BLaER1 (cell line): ENCODE measurements at regions not wholly inside any gene's neighbourhood (a gene's known extent, or its start where the extent isn't known, plus 50 kb on each side); places are given as distances from the start of the nearest gene placed in this dataset.
"Not testable (repeated sequence)": the region's sequence is repeated elsewhere in the genome, so short reads cannot be mapped to it uniquely, and the experiment has no call there.

Experiments used
- H3K27ac ChIP-seq: shearing (Covaris generic); formaldehyde crosslinking; 2 replicates; pipeline ENCODE4 v1.8.1; 2022
- H3K27me3 ChIP-seq: shearing (Covaris generic); formaldehyde crosslinking; 2 replicates; pipeline ENCODE4 v1.8.1; 2022
- H3K36me3 ChIP-seq: shearing (Covaris generic); formaldehyde crosslinking; 2 replicates; pipeline ENCODE4 v1.8.1; 2022
- H3K4me1 ChIP-seq: shearing (Covaris generic); formaldehyde crosslinking; 2 replicates; pipeline ENCODE4 v1.8.1; 2022
- H3K4me2 ChIP-seq: shearing (Covaris generic); formaldehyde crosslinking; 2 replicates; pipeline ENCODE4 v1.8.1; 2022
- H3K4me3 ChIP-seq: shearing (Covaris generic); formaldehyde crosslinking; 2 replicates; pipeline ENCODE4 v1.8.1; 2022
- H3K9ac ChIP-seq: shearing (Covaris generic); formaldehyde crosslinking; 2 replicates; pipeline ENCODE4 v1.8.1; 2022
- H3K9me3 ChIP-seq: shearing (Covaris generic); formaldehyde crosslinking; 2 replicates; pipeline ENCODE4 v1.8.1; 2022
- H4K20me1 ChIP-seq: shearing (Covaris generic); formaldehyde crosslinking; 2 replicates; pipeline ENCODE4 v1.8.1; 2022
- Cebpa-rat ChIP-seq: shearing (Covaris generic); IDR thresholded peaks from 2 replicates; pipeline ENCODE4 v1.8.1; 2022

DNA sequence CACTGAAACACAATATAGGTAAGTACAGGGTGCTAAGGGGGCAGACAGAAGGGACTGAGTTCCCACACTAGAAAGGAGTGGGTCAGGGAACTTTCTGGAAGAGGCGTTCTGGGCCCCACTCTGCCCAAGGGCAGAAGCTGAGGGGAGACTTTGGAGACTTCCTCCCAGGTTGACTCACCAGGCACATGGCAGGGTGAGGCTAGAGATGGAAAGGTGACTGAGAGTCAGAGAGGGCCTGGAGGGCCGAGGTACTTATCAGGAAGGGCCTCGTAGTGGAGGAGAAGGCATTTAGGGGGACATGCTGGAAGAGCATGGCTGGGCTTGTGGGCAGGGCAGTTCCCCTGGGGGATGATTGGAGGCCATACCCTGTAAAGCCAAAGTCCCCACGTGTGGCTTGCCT lies 159.9 kb upstream of the JUN start:
- Histone ChIP-seq H3K9ac (no peak overlapping the region), H4K20me1 (no peaks in the 10 kb centered on the region), H3K27me3 (no peaks in the 10 kb centered on the region), H3K4me3 (no peak overlapping the region), H3K36me3 (no peaks in the 10 kb centered on the region), H3K4me2 (peak overlapping the region; percentile 14), H3K4me1 (peaks cover 46% of the 10 kb centered on the region), H3K9me3 (no peaks in the 10 kb centered on the region), H3K27ac (no peak overlapping the region)
- TF ChIP-seq Cebpa-rat, result no peak

GRCh38 chr1:58944439-58944838 lies 160.6 kb upstream of the JUN start:
- no peak overlapping the region for H3K4me3 ChIP-seq
- no peak overlapping the region for H3K9ac ChIP-seq
- no peak for TF ChIP-seq Cebpa-rat
- H3K4me2 ChIP-seq, result peak overlapping the region; percentile 14; the same call in 1 of the 2 replicates
- no peaks in the 10 kb centered on the region for H4K20me1 ChIP-seq
- H3K4me1 ChIP-seq, result peaks cover 46% of the 10 kb centered on the region
- H3K27me3 ChIP-seq, result no peaks in the 10 kb centered on the region
- no peaks in the 10 kb centered on the region for H3K9me3 ChIP-seq
- no peaks in the 10 kb centered on the region for H3K36me3 ChIP-seq
- no peak overlapping the region for H3K27ac ChIP-seq

- Histone ChIP-seq H3K4me1 (peaks cover 31% of the 10 kb centered on the region), H3K27ac (no peak overlapping the region), H4K20me1 (no peaks in the 10 kb centered on the region), H3K4me2 (no peak overlapping the region), H3K9ac (no peak overlapping the region), H3K36me3 (no peaks in the 10 kb centered on the region), H3K27me3 (no peaks in the 10 kb centered on the region), H3K4me3 (no peak overlapping the region), H3K9me3 (no peaks in the 10 kb centered on the region)
- no peak for TF ChIP-seq Cebpa-rat
These were observed 162.5 kb upstream of the JUN start for GRCh38 chr1:58946390-58946789.

DNA sequence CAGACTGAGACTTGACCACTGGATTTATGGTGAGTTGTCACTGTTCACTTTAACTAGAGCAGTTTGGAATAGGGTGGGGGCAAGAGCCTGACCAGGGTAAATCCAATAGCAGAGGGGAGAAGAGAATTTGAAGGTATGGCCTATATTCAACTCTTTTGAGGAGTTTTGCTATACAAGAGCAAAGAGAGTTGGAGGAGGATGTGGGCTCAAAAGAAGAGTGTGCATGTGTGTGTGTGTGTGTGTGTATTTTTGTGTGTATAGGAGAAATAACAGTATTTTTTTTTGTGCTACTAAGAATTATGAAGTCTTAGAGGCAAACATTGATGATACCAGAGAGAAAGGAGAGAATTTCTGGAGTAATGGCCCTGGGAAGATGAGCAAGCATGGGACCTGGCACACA lies 164.8 kb upstream of the JUN start:
- no peak overlapping the region for H3K4me3 ChIP-seq
- H3K4me2 ChIP-seq, result no peak overlapping the region
- peaks cover 10% of the 10 kb centered on the region for H3K4me1 ChIP-seq
- no peaks in the 10 kb centered on the region for H4K20me1 ChIP-seq
- no peak for TF ChIP-seq Cebpa-rat
- no peaks in the 10 kb centered on the region for H3K9me3 ChIP-seq
- no peak overlapping the region for H3K27ac ChIP-seq
- no peaks in the 10 kb centered on the region for H3K27me3 ChIP-seq
- no peak overlapping the region for H3K9ac ChIP-seq
- no peaks in the 10 kb centered on the region for H3K36me3 ChIP-seq

- H3K36me3 ChIP-seq, result no peaks in the 10 kb centered on the region
- no peak overlapping the region for H3K27ac ChIP-seq
- no peak for TF ChIP-seq Cebpa-rat
- H3K9me3 ChIP-seq, result no peaks in the 10 kb centered on the region
- no peaks in the 10 kb centered on the region for H3K27me3 ChIP-seq
- no peaks in the 10 kb centered on the region for H4K20me1 ChIP-seq
- 0 out of 2 replicates have a peak, but pooled peaks cover under 1% of the 10 kb centered on the region for H3K4me1 ChIP-seq
- H3K4me3 ChIP-seq, result no peak overlapping the region
- no peak overlapping the region for H3K4me2 ChIP-seq
- no peak overlapping the region for H3K9ac ChIP-seq
These were observed 165.8 kb upstream of the JUN start for GRCh38 chr1:58949551-58950220.

DNA sequence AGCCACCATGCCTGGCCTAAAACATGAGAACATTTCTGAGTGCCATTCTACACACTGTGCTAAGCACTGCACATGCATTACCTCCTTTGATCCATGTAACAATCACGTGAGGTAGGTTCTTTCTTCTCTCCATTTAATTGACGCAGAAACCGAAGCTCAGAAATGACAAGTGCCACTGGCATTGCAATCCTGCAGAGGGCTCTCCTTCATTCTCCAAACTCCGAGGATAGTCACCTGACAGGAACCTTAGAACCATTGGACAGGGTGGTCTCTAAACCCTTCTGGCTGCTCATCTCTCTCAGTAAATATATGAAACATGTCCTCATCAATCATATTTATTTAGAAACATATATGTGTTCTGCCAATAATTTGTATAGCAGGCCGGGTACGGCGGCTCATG lies 167.1 kb upstream of the JUN start:
- H3K4me2 ChIP-seq, result no peak overlapping the region
- no peaks in the 10 kb centered on the region for H3K9me3 ChIP-seq
- no peaks in the 10 kb centered on the region for H3K27me3 ChIP-seq
- no peaks in the 10 kb centered on the region for H3K4me1 ChIP-seq
- no peak overlapping the region for H3K27ac ChIP-seq
- H3K36me3 ChIP-seq, result no peaks in the 10 kb centered on the region
- no peak for TF ChIP-seq Cebpa-rat
- no peak overlapping the region for H3K4me3 ChIP-seq
- H3K9ac ChIP-seq, result no peak overlapping the region
- no peaks in the 10 kb centered on the region for H4K20me1 ChIP-seq

DNA sequence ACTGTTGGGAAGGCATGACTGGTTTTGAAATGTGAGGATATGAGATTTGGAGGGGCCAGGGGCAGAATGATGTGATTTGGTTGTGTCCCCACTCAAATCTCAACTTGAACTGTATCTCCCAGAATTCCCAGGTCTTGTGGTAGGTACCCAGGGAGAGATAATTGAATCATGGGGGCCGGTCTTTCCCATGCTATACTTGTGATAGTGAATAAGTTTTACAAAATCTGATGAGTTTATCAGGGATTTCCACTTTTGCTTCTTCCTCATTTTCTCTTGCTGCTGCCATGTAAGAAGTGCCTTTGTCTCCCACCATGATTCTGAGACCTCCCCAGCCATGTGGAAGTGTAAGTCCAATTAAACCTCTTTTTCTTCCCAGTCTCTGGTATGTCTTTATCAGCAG lies 170.1 kb upstream of the JUN start:
- H3K4me2 ChIP-seq, H3K27ac ChIP-seq, H3K4me3 ChIP-seq, H3K36me3 ChIP-seq, H3K9me3 ChIP-seq, H3K9ac ChIP-seq, H3K4me1 ChIP-seq, H3K27me3 ChIP-seq, H4K20me1 ChIP-seq: not testable (repeated sequence)

DNA sequence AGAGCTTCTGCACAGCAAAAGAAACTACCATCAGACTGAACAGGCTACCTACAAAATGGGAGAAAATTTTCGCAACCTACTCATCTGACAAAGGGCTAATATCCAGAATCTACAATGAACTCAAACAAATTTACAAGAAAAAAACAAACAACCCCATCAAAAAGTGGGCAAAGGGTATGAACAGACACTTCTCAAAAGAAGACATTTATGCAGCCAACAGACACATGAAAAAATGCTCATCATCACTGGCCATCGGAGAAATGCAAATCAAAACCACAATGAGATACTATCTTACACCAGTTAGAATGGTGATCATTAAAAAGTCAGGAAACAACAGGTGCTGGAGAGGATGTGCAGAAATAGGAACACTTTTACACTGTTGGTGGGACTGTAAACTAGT lies 179.4 kb upstream of the JUN start:
- peaks cover 28% of the 10 kb centered on the region for H3K4me1 ChIP-seq
- H3K4me3 ChIP-seq, H3K27me3 ChIP-seq, H3K4me2 ChIP-seq, H4K20me1 ChIP-seq, H3K27ac ChIP-seq, H3K36me3 ChIP-seq, H3K9ac ChIP-seq, H3K9me3 ChIP-seq: not testable (repeated sequence)

- TF ChIP-seq Cebpa-rat, result no peak
- H3K4me2 ChIP-seq, result no peak overlapping the region
- no peaks in the 10 kb centered on the region for H3K9me3 ChIP-seq
- no peaks in the 10 kb centered on the region for H3K36me3 ChIP-seq
- H3K27me3 ChIP-seq, result no peaks in the 10 kb centered on the region
- no peak overlapping the region for H3K27ac ChIP-seq
- no peak overlapping the region for H3K4me3 ChIP-seq
- peaks cover 35% of the 10 kb centered on the region for H3K4me1 ChIP-seq
- no peaks in the 10 kb centered on the region for H4K20me1 ChIP-seq
- H3K9ac ChIP-seq, result no peak overlapping the region
These were observed 180.6 kb upstream of the JUN start for GRCh38 chr1:58964428-58964827.

- Histone ChIP-seq H3K27me3 (no peaks in the 10 kb centered on the region), H3K4me1 (peaks cover 35% of the 10 kb centered on the region), H4K20me1 (no peaks in the 10 kb centered on the region), H3K4me2 (no peak overlapping the region), H3K9ac (no peak overlapping the region), H3K27ac (no peak overlapping the region), H3K36me3 (no peaks in the 10 kb centered on the region), H3K4me3 (no peak overlapping the region), H3K9me3 (no peaks in the 10 kb centered on the region)
- no peak for TF ChIP-seq Cebpa-rat
These were observed 181.0 kb upstream of the JUN start for GRCh38 chr1:58964880-58965279.
